Stimulated activated CD4-positive, alpha-beta T cell treated with anti-CD3 and anti-CD28 coated beads, Interleukin-15, amount 100 ng/mL, for 24 hours (primary cell): ENCODE measurements at regions not wholly inside any gene's neighbourhood (a gene's known extent, or its start where the extent isn't known, plus 50 kb on each side); places are given as distances from the start of the nearest gene placed in this dataset.

ENCODE experiments used
- DNase-seq: peaks from one replicate; pipeline ENCODE4 v3.0.0-alpha.2; 2020

GRCh38 chr20:39312676-39313075 lies 350.5 kb downstream of the DHX35 start:
- DNase-seq, result no peak

DNA sequence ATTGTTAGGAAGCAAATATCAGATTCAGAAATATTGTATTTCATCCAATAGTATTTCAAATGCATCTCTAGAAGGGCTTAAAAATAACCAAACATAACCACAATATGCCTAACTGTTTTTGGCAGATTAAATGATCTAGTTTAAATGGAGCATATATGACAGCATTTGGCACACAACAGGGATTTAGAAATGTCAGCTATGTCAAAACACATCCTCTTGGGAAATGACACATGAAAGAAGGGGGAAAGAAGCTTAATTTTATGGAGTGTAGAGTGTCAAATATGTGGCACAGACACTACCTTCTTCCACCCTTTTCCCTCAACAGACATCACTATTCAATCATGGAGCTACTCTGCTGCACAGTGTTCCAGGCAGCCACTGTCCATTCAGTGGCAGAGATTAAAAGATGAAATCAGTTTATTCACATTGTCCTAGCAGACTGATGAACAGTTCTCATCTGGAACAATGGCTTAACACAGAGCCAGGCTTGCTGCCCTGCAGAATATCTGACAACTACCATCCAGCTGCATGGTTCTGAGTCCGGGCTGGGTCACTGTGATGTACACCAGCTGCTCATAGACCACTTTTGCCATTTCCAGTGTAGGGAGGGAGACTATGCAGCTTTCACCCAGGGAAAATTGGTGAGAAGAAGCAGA lies 349.8 kb downstream of the DHX35 start:
- no peak for DNase-seq

- no peak for DNase-seq
Measured at GRCh38 chr20:39310363-39310995, 348.3 kb downstream of the DHX35 start.

DNA sequence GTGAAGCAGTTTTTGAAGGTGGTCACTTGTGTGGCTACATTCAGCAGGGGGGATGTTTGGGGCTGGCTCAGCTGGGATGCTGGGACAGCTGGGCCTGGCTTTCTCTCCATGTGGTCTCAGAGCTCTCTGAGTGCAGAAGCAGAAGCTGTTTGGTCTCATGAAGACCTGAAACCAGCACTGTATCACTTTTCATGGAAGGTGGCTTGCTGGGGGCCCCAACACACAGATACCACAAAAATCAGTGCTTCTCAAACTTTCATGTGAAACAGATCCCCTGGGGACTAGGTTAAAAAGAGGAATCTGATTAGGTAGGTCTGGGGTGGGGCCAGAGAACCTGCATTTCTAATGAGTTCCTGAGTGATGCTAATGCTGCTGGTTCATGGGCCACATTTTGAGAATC lies 347.3 kb downstream of the DHX35 start:
- no peak for DNase-seq

- no peak for DNase-seq
Measured at GRCh38 chr20:39302312-39302711, 340.2 kb downstream of the DHX35 start.

DNA sequence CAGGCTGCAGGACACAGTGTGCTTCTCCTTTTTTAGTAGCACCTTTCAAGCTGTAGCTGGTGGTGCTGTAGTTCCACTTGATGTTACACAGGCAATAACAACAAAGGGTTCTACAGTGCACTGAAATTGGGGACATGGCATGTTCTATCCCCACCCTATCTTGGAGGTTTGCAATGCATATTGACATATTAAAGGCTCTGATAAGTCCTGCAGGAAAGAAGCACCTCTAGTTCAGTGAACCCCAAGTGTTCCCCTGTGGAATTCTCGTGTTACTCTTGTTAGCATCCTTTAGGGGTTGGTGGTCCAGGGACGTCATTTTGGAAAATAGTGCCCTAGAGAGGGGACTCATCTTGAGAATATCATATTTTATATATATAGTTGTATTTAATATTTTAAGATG lies 337.6 kb downstream of the DHX35 start:
- no peak for DNase-seq

- DNase-seq, result no peak
Measured at GRCh38 chr20:39298571-39299506, 336.7 kb downstream of the DHX35 start.

GRCh38 chr20:39298121-39298520 lies 336.0 kb downstream of the DHX35 start:
- no peak for DNase-seq

DNA sequence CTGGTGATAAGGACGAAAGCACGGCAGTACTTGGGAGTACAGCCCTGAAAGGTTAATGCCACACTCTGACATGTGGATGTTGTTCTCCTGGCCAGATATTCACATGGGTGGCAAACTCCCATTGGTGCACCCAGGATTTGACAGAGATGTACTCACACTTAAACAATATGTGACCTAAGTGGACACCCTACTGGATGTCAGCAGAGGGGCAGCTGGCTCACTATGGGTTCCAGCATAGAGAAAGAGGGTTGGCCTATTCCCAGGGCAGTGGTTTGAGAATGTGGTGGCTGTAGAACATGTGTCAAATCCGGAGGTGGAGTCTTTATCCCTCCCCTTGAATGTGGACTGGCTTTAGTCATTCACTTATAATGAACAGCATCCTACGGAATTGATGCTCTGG lies 333.2 kb downstream of the DHX35 start:
- no peak for DNase-seq

DNA sequence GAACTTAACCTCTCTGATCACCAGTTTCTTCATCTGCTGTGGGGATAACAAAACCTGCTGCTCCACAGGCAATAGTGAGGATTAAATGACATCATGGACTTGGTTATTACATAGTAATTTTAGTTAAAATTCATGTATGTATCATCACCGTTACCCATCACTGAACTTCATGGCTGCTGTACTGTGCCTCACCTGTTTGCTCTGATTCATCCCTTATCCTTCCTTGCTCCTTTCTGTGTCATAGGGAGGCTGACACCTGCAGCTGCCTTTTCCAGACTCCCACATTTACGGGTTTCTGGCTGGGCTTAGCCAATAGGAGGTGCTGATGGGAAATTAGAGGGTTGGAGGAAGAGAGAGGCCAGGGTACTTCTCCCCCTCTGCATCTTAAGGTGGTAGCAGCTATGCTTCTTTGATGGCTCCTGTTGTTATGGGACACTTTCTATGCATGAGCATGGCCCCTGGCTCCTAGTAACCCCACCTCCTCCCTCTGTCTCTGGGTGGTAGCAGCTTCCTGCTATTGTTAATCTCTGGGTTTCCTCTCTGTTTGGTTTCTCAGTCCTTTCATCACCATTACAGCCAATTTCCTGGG lies 332.1 kb downstream of the DHX35 start:
- no peak for DNase-seq

- no peak for DNase-seq
Measured at GRCh38 chr20:39292193-39292736, 330.1 kb downstream of the DHX35 start.

DNA sequence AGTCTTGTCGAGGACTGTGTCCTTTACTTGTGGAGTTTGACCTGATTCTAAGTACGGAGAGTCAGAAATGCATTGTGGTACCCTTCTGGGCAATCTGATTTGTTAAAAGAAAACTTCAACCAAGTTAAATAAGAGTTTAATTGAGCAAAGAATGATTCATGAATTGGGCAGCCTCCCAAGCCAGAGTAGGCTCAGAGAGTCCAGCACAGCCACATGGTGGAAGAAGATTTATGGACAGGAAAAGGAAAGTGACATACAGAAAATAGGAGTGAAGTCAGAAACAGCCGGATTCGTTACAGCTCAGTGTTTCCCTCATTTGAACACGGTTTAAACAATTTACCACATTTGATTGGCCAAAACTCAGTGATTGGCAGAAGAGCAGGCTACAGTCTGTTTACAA lies 329.2 kb downstream of the DHX35 start:
- no peak for DNase-seq

DNA sequence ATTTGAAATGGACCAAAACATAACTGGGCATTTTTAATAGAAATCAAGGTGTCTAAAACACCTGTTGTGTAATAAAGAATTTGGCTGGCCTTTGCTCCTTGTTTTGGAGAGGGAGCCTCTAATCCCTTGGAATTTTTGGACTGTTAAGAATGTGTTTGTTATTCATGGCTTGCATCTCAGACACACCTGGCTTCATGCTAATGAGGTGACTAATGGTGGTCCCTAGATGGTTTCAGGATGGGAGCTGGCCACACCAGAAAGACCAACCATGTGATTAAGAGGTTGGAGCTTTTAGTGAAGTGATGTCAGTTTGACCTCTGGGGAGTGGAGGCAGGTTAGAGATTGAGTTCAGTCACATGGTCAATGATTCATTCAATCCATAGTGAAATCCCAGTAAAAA lies 328.4 kb downstream of the DHX35 start:
- DNase-seq, result no peak

- DNase-seq, result no peak
Measured at GRCh38 chr20:39289831-39290230, 327.7 kb downstream of the DHX35 start.

DNA sequence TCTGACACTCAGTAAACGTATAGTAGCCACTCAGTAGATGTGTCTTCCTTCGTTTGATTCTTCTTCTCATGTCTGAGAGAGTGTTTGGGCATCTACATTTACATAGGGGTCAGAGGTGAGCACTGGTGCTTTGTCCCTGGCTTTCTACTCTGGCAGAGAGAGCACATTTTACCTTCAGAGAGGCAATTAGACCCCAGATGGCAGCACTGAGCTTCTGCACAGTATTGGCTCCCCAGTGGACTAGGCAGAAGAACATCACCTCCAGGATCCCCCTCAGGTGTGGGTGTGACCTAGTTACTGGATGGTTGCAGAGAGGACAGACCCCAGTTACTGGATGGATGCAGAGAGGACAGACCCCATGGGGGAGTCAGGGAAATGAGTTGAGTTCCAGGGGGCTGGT lies 327.2 kb downstream of the DHX35 start:
- peak; percentile 3 for DNase-seq

DNA sequence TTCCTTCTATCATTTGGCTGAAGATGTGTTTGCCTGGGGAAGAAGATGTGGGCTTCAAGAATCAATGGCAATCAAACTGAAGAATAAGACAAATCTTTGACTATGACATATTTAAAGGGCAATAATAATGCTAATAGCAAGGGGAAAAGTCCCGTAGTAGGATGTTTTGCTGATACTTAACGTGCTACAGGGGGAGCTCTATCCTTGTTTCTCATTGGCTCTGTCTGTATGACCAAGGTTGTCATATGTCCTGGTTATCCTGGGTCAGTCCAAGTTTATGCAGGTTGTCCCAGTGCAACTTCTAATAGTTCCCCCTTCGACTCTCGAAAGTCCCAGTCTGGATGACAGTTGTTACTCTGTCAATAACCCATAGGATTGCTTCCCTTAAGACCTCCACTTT lies 321.3 kb downstream of the DHX35 start:
- no peak for DNase-seq

DNA sequence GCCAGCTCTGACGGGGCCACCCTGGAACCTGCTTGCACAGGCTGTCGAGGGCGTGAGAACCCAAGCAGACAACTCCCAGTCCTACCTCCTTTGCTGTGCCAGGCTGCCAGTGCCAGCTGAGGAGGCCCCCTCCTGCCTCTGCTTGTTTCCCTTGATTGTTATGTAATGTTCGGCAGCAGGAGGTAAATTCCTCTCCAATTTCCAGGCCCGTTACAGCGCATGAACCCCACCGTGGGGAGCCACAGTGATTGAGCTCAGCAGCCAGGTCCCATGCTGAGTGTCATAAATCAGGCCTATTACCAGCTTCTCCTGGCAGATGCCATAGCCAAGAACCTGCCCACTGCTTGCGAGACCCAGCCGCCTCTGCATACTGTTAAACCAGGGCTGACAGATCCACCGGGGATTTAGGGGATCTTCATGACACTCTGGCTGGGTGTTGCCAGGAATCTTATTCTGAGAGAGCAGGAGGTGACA lies 320.5 kb downstream of the DHX35 start:
- DNase-seq, result no peak

DNA sequence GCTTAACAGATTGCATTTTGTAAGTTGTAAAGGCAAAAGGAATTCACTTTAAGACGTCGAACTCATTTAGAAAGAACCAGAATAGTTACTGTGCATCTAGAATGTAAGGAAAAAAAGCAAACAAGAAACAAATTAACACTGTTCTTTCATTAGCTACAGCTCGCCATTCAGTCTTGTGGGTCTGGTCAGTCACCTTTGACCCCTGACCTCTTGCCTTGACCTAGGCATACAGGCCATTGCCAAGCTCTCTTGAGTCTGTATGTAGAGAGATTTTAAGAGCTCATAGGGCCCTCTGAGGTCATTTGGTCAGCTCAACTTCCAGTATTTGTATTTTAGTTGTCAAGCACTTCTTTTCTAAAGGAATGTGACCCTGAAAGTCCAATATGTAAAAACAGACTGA lies 318.7 kb downstream of the DHX35 start:
- DNase-seq, result no peak

DNA sequence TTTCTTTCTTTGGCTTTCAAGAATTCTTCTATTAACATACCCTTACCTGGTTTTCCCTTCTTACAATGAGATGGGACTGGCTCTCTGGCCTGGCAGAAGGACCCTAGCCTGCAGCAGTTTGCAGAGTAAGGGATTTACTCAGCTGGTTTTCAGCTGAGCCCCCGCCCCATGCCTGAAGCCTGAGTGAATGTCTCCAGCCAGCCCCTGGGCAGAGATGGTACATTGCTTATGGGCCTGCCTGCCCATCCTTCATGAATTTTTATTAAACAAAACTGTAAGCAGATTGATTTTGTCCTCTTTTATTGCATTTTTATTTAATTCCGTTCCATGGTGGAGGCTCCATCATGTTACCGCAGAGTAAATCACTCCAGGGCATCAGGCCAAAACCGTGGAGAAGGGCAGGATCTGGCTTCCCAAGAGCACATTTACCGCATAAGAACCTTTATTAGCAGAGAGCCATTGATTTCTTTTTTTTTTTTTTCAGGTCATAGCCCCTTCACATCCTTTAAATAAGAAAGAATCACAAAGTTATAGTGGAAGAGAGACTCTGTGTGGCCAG lies 316.2 kb downstream of the DHX35 start:
- DNase-seq, result no peak

DNA sequence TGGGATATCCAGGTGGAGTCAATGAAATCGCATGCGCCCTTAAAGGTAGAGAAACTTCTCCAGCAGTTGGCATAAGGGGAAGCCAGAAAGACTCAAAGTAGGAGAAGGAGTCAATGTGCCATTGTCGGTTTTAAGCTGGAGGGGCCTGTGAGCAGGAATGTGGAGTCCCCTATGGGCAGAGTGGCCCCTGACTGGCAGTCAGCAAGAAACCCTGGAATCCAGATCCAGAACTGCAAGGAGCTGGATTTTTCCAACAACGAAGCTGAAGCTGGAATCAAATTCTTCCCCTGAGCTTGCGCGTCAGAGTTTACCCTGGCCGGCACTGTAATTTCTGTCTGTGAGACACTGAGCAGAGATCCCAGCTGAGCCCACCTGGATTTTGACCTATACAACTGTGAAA lies 315.0 kb downstream of the DHX35 start:
- no peak for DNase-seq

DNA sequence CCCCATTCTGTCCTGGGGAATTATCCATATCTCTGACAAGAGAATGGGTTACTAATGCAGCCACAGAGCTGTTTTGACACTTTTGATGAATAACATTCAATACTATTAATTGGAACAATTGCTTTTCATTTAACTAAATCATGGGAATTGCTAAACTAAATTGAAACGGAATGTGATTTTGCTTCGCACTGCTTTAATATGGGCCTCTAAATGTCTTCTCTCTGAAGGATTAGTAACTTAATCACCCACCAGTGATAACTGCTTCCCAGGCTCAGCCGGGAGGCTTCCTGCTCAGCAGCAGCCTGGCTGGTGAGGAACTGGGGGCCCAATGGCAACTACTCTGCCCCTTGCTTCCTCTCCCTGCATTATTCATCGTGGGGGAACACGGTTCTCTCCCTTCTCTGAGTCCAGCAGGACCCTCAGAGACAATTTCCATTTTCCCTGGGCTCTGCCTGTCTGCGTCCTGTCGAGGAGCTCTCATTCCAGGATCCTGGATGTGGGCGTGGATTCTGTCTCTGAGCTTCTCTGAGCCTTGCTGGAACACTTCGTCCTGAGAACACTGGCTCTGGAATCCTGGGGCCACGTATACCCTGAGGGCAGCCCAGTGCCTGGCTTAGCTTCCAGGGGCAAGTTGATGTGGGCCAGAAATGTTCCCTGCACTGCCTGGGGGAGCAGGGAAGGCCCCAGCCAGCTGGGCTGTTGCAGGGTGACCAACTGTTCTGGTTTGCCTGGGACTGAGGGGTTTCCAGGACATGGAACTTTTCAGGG lies 308.9 kb downstream of the DHX35 start:
- no peak for DNase-seq
